Chondrocyte (in vitro differentiated cells): ENCODE measurements at regions not wholly inside any gene's neighbourhood (a gene's known extent, or its start where the extent isn't known, plus 50 kb on each side); places are given as distances from the start of the nearest gene placed in this dataset.

Experiments used
- DNase-seq: peaks from one replicate; pipeline ENCODE4 v3.0.0; 2021; ENCODE audit warnings: mixed read lengths, low spot score
- H3K27ac Mint-ChIP-seq: one replicate; pipeline ENCODE4 v1.8.0; 2021; ENCODE audit warnings: mild to moderate bottlenecking, moderate library complexity, mixed read lengths; ENCODE audit not compliant: unreplicated experiment
- H3K27me3 Mint-ChIP-seq: 2 replicates; pipeline ENCODE4 v1.8.0; 2021; ENCODE audit warnings: low read depth, mixed read lengths
- H3K36me3 Mint-ChIP-seq: 2 replicates; pipeline ENCODE4 v1.8.0; 2021; ENCODE audit warnings: low read depth, mixed read lengths
- H3K4me1 Mint-ChIP-seq: 2 replicates; pipeline ENCODE4 v1.8.0; 2021; ENCODE audit warnings: low read depth, mild to moderate bottlenecking, mixed read lengths
- H3K4me3 Mint-ChIP-seq: one replicate; pipeline ENCODE4 v1.8.0; 2021; ENCODE audit warnings: mild to moderate bottlenecking, moderate library complexity, mixed read lengths; ENCODE audit not compliant: unreplicated experiment
- H3K9me3 Mint-ChIP-seq: 2 replicates; pipeline ENCODE4 v1.8.0; 2021; ENCODE audit warnings: low read depth, mixed read lengths
- TF ChIP-seq, protein P1 (sequence below): fragments of 200-600 bp; sonication (generic); IDR thresholded peaks from 2 replicates; pipeline ENCODE4 v1.5.0; 2021; ENCODE audit warnings: antibody characterized with exemption, mild to moderate bottlenecking, moderate library complexity

DNA sequence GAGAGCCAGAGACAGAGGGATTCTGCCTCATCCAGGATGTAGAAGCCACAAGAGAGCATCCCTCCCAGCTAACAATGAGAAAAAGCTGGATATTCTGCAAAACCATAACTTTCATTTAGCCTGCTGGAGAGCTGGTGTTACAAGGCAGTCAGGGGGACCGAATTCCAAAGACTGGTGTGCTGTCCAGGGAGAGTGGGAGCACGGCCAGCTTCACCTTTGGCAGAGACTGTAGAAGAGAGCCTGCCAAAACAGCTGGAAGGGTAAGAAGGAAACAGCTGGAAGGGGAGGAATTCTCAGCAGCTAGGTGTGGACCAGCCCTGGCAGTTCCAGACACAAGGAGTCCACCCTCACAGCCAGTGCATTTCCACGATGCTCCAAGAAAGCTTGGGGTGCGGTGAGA lies 109.9 kb upstream of the LINGO1 start:
- DNase-seq, result no peak
- Mint-ChIP-seq H3K9me3 (no peaks in the 10 kb centered on the region), H3K4me1 (peaks cover 2% of the 10 kb centered on the region), H3K27me3 (peaks cover 49% of the 10 kb centered on the region), H3K27ac (no peak overlapping the region), H3K36me3 (no peaks in the 10 kb centered on the region), H3K4me3 (no peak overlapping the region)
- TF ChIP-seq, protein P1, sequence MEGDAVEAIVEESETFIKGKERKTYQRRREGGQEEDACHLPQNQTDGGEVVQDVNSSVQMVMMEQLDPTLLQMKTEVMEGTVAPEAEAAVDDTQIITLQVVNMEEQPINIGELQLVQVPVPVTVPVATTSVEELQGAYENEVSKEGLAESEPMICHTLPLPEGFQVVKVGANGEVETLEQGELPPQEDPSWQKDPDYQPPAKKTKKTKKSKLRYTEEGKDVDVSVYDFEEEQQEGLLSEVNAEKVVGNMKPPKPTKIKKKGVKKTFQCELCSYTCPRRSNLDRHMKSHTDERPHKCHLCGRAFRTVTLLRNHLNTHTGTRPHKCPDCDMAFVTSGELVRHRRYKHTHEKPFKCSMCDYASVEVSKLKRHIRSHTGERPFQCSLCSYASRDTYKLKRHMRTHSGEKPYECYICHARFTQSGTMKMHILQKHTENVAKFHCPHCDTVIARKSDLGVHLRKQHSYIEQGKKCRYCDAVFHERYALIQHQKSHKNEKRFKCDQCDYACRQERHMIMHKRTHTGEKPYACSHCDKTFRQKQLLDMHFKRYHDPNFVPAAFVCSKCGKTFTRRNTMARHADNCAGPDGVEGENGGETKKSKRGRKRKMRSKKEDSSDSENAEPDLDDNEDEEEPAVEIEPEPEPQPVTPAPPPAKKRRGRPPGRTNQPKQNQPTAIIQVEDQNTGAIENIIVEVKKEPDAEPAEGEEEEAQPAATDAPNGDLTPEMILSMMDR, result no peak

DNA sequence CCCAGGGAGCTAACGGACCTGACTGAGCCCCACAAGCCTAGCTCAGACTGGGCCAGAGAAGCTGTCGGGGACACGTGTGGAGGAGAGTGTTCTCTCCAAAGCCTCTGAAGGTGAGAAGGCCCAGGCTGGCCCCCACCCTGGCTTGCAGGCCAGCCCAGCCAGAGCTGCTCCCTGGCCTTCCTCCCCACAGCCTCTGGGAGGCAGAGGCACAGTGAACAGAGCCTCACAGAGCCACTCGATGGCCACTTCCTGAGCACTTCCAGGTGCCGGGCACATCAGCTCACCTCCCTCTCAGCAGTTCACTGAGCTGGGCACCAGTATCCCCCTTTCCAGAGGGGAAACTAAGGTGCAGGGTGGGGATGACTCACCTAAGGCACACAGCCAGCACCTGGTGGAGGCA lies 109.4 kb upstream of the LINGO1 start:
- DNase-seq, result no peak
- Mint-ChIP-seq H3K4me3 (no peak overlapping the region), H3K27ac (no peak overlapping the region), H3K36me3 (no peaks in the 10 kb centered on the region), H3K9me3 (no peaks in the 10 kb centered on the region), H3K27me3 (peaks cover 49% of the 10 kb centered on the region), H3K4me1 (no peaks in the 10 kb centered on the region)
- TF ChIP-seq, protein P1, result no peak

DNA sequence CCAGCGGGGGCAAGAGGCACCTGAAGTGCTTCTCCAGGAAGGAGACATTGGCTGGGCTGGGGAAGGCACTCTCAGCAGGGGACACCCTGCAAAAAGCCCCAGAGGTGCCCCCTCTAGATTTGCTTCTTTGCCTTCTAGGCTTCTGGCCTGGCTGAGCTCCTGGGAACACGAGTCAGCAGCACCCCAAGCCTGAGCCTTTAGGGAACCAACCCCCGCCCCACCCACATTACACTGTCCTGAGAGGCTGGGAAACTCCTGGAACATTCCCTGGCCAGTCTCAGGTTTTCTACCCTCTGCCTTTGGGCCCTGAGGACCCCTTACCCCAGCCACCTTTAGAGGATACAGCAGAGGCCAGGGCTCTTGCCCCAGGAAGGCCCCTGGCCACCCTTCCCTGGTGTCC lies 108.4 kb upstream of the LINGO1 start:
- Mint-ChIP-seq H3K27ac (no peak overlapping the region), H3K4me3 (no peak overlapping the region), H3K9me3 (no peaks in the 10 kb centered on the region), H3K36me3 (no peaks in the 10 kb centered on the region), H3K27me3 (peaks cover 54% of the 10 kb centered on the region), H3K4me1 (no peaks in the 10 kb centered on the region)
- TF ChIP-seq, protein P1, result no peak
- no peak for DNase-seq

DNA sequence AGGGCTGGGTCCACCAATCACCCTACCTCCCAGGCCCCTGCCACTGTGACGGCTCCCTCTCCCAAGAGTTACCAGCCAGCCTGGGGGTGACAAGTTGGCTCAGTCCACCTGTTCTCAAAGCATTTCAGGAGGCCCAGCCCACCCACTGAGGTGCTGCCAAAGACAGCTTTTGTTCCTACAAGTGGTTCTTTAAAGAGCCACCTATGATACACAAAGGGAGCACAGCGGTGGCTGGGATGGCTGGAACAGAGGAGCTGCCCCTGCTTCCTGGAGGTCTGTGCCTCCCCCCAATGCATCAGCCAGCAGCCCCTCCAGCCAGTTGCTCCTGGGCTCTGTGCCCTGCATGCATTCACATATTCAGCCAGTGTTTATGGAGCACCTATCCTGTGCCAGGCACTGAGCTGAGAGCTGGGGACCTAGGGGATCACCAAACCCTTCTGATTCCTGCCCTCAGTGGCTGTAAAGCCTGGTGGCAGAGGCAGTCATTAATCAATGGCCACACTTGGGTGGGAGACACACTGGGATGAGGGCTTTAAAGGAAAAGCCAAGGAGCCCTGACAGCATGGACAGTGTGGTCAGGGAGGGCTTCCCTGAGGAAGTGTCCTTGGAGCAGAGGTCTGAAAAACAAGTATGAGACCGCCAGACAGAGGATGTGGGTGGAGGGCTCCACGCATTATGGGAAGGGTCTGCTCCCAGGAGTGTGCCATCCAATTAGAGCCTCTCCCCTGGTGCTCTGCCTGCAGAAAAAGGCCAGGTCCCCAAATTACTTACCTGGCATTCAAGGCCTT lies 107.1 kb upstream of the LINGO1 start:
- TF ChIP-seq, protein P1, result no peak
- no peak for DNase-seq
- Mint-ChIP-seq H3K27me3 (peaks cover 55% of the 10 kb centered on the region), H3K4me1 (no peaks in the 10 kb centered on the region), H3K4me3 (no peak overlapping the region), H3K36me3 (no peaks in the 10 kb centered on the region), H3K9me3 (no peaks in the 10 kb centered on the region), H3K27ac (no peak overlapping the region)

DNA sequence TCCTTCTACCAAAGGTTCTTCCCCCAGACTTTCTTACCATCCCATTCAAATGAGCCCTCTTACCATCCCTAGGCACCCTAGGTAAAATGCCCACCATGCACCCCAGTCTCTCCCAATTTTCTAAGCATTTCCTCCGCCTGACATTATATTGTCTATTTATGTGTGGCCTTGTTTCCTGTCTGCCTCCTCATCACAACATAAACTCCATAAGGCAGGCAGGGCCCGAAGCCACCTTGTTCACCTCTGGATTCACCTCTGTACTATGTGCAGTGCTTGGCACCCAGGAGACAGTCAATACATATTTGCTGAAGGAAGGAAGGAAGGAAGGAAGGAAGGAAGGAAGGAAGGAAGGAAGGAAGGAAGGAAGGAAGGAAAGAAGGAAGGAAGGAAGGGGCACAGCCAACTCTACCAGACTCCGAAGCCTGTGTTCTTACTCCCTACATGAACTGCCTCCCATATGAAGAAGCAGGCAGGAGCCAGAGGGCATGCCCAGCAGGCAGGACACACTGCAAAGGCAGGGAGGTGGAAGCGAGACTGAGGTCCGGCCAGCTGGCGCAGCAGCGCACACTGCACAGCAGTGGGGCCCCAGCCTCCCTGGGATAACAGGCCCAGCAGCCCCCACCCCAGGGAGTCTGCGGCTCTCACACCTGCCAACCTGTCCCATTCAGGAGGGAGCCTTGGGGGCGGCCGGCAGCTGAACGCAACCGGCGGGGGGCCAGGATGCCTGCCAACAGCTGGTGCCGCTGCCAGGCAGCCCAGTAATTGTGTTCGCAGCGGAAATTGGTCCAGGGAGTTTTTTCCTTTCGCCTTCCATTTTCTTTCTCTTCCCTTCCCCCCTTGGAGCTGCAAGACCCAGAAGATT lies 106.0 kb upstream of the LINGO1 start:
- Mint-ChIP-seq H3K36me3 (no peaks in the 10 kb centered on the region), H3K4me1 (no peaks in the 10 kb centered on the region), H3K27ac (no peak overlapping the region), H3K4me3 (no peak overlapping the region), H3K9me3 (no peaks in the 10 kb centered on the region), H3K27me3 (peaks cover 58% of the 10 kb centered on the region)
- no peak for DNase-seq
- TF ChIP-seq, protein P1, result no peak
